ENCODE measurements at regions not wholly inside any gene's neighbourhood (a gene's known extent, or its start where the extent isn't known, plus 50 kb on each side); places are given as distances from the start of the nearest gene placed in this dataset.

DNA sequence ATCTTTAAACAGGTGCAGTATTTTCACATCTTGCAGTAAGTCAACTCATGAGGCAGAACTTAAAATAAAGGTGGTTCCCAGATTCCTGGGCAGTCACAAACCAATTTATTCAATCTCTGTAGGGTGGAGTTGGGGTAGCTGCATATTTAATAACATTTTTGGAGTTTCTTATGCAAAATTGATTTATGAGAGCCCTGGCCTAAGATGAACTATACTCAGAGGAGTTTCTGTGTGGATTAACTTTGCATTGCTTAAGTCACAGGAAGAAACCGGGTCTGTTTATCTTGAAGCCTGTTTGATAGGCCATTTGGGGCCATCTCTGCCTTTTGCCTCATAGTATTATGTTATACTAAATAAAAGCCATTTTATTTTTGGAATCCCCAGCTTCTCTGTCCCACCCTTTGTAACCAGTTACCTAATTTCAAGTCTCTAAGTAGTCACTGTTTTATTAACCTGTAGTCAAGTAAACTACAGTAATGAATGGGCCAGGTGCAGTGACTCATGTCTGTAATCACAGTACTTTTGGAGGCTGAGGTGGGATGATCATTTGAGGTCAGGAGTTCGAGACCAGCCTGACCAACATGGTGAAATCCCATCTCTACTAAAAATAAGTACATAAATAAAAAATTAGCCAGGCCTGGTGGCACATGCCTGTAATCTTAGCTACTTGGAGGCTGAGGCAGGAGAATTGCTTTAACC, 104.4 kb upstream of the FAM3C start:
- TF ChIP-seq POLR2AphosphoS5 (IDR thresholded peaks at IDR 0.05; ENCODE audit: low read depth, low read length) (no peak), SIN3A (IDR thresholded peaks at IDR 0.05; ENCODE audit: borderline replicate concordance, insufficient read depth, low read length) (no peak), TAF1 (IDR thresholded peaks at IDR 0.05; ENCODE audit: borderline replicate concordance, insufficient read depth, low read length) (no peak), FOXP2 (optimal IDR thresholded peaks at IDR 0.05; ENCODE audit: borderline replicate concordance, extremely low read depth, extremely low read length, insufficient read depth) (no peak)
- TF ChIP-seq, protein P1, sequence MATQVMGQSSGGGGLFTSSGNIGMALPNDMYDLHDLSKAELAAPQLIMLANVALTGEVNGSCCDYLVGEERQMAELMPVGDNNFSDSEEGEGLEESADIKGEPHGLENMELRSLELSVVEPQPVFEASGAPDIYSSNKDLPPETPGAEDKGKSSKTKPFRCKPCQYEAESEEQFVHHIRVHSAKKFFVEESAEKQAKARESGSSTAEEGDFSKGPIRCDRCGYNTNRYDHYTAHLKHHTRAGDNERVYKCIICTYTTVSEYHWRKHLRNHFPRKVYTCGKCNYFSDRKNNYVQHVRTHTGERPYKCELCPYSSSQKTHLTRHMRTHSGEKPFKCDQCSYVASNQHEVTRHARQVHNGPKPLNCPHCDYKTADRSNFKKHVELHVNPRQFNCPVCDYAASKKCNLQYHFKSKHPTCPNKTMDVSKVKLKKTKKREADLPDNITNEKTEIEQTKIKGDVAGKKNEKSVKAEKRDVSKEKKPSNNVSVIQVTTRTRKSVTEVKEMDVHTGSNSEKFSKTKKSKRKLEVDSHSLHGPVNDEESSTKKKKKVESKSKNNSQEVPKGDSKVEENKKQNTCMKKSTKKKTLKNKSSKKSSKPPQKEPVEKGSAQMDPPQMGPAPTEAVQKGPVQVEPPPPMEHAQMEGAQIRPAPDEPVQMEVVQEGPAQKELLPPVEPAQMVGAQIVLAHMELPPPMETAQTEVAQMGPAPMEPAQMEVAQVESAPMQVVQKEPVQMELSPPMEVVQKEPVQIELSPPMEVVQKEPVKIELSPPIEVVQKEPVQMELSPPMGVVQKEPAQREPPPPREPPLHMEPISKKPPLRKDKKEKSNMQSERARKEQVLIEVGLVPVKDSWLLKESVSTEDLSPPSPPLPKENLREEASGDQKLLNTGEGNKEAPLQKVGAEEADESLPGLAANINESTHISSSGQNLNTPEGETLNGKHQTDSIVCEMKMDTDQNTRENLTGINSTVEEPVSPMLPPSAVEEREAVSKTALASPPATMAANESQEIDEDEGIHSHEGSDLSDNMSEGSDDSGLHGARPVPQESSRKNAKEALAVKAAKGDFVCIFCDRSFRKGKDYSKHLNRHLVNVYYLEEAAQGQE (IDR thresholded peaks at IDR 0.05; ENCODE audit: insufficient read depth in 1 of 2, low read depth in 2 of 2, low read length in 2 of 2) = no peak
